ENCODE measurements at regions not wholly inside any gene's neighbourhood (a gene's known extent, or its start where the extent isn't known, plus 50 kb on each side); places are given as distances from the start of the nearest gene placed in this dataset.

DNA sequence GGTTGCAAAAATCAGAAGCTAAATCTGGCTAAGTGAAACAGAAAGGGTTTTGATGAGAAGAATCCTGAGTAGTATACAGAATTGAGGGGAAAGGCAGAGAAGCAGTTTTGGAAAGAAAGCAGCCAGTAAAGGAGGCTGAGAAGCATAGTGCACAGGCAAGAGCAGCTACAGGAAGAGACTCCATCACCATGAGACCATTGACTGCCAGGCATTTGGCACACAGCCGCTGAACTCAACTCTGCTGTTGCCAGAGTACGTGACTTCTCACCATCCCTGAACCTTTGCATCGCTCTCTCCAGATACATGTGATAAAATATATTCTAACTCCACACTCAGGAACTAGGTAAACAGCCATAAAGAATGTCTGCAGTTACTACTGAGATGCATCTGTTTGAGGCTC lies 128.3 kb upstream of the C1orf21 start:
- Histone ChIP-seq H3K9me3 (ENCODE audit: insufficient read depth in 2 of 2, low read depth in 1 of 2, low read length in 1 of 2) (no peaks in the 10 kb centered on the region), H2BK20ac (ENCODE audit: low read length) (no peak overlapping the region), H3K4me2 (ENCODE audit: insufficient read depth in 1 of 2, low read depth in 2 of 2, low read length in 2 of 2) (no peak overlapping the region), H3K27ac (ENCODE audit: low read depth, low read length) (no peak overlapping the region), H3K79me1 (ENCODE audit: low read depth, low read length) (no peaks in the 10 kb centered on the region; the same call in 1 of the 2 replicates), H2BK5ac (ENCODE audit: low read depth, low read length) (no peak overlapping the region), H3K36me3 (ENCODE audit: control insufficient read depth in 2 of 4, insufficient read depth in 4 of 4, low read length in 3 of 4) (no peaks in the 10 kb centered on the region), H3K79me2 (ENCODE audit: control insufficient read depth in 1 of 2, insufficient read depth in 2 of 2, low read length in 2 of 2) (no peaks in the 10 kb centered on the region), H4K8ac (ENCODE audit: extremely low read depth, insufficient read depth, low read length) (no peak overlapping the region), H2BK12ac (ENCODE audit: low read depth, low read length) (no peak overlapping the region), H4K5ac (ENCODE audit: insufficient read length, low read depth, low read length) (no peak overlapping the region), H3K23ac (ENCODE audit: insufficient read length) (no peak overlapping the region), H2AK5ac (ENCODE audit: low read depth, low read length) (no peak overlapping the region), H2AFZ (ENCODE audit: low read length) (no peak overlapping the region), H3K9ac (replicated peaks in 1 of 4; ENCODE audit: extremely low read depth in 1 of 4, low read depth in 3 of 4, low read length in 3 of 4) (no peak overlapping the region), H3K27me3 (replicated peaks in 1 of 4; ENCODE audit: control insufficient read depth in 3 of 4, extremely low read depth in 1 of 4, insufficient read depth in 3 of 4, low read length in 3 of 4) (no peaks in the 10 kb centered on the region; a peak in 1 of 7 replicates), H3K56ac (replicated peaks; ENCODE audit: insufficient read length, low read depth, low read length) (no peak overlapping the region), H3K18ac (ENCODE audit: extremely low read depth, low read length) (no peak overlapping the region), H4K20me1 (replicated peaks in 1 of 2; ENCODE audit: control insufficient read depth in 1 of 2, insufficient read depth in 2 of 2, low read length in 2 of 2) (no peaks in the 10 kb centered on the region), H3K23me2 (ENCODE audit: low read depth, low read length) (no peaks in the 10 kb centered on the region), H3K14ac (ENCODE audit: insufficient read length) (no peak overlapping the region), H3K4me3 (ENCODE audit: extremely low read depth in 1 of 4, insufficient read depth in 2 of 4, low read depth in 3 of 4, low read length in 4 of 4) (no peak overlapping the region), H3K4ac (replicated peaks; ENCODE audit: insufficient read length, low read depth, low read length) (no peak overlapping the region), H2BK15ac (ENCODE audit: low read length) (no peak overlapping the region), H2BK120ac (replicated peaks; ENCODE audit: low read depth, low read length) (no peak overlapping the region), H4K91ac (replicated peaks; ENCODE audit: insufficient read length, low read length) (no peak overlapping the region), H3K4me1 (replicated peaks in 1 of 4; ENCODE audit: control insufficient read depth in 3 of 4, insufficient read depth in 4 of 4, low read length in 3 of 4) (no peaks in the 10 kb centered on the region)
- WGBS, 2 experiments (ENCODE audit: extremely low coverage in 1 of 2, insufficient coverage in 1 of 2, insufficient read length in 1 of 2, insufficient replicate concordance in 2 of 2, low coverage in 1 of 2, low lambda C conversion rate in 2 of 2, missing lambda C conversion rate in 1 of 2): 96% methylated on average over 3 of the region's 3 CpGs; no CpG with 5 or more reads in 1 of the 2 experiments
- no peak for DNase-seq (ENCODE audit: low read depth in 1 of 2, low spot score in 2 of 2)
- no peak for FAIRE-seq
- ChIA-PET CTCF (ENCODE audit: partially characterized antibody) (no interaction called here), POLR2A (ENCODE audit: partially characterized antibody) (no interaction called here)
- TF ChIP-seq SP2 (IDR thresholded peaks at IDR 0.05; ENCODE audit: low read length) (no peak), BACH1 (IDR thresholded peaks at IDR 0.05; ENCODE audit: low read length) (no peak), CREB1 (IDR thresholded peaks at IDR 0.05) (no peak), SIN3A (conservative IDR thresholded peaks at IDR 0.05 in 1 of 2, IDR thresholded peaks at IDR 0.05 in 1 of 2; ENCODE audit: low read depth in 1 of 2, low read length in 2 of 2) (no peak), KDM5A (IDR thresholded peaks at IDR 0.05; ENCODE audit: low read length) (no peak), KDM1A (IDR thresholded peaks at IDR 0.05; ENCODE audit: borderline replicate concordance, low read length) (no peak), RNF2 (IDR thresholded peaks at IDR 0.05; ENCODE audit: borderline replicate concordance, low read depth, low read length, missing control alignments, poor library complexity, severe bottlenecking) (no peak), HDAC6 (IDR thresholded peaks at IDR 0.05; ENCODE audit: low read depth, low read length) (no peak), POLR2A (IDR thresholded peaks at IDR 0.05; ENCODE audit: control extremely low read depth in 1 of 2, low read depth in 2 of 2, low read length in 2 of 2) (no peak), CTBP2 (IDR thresholded peaks at IDR 0.05; ENCODE audit: borderline replicate concordance, insufficient read depth, insufficient read length, low read length) (no peak), RAD21 (IDR thresholded peaks at IDR 0.05 in 1 of 2, conservative IDR thresholded peaks at IDR 0.05 in 1 of 2; ENCODE audit: low read depth in 2 of 2, low read length in 2 of 2) (no peak), TEAD4 (IDR thresholded peaks at IDR 0.05; ENCODE audit: low read depth, low read length) (no peak), GTF2F1 (IDR thresholded peaks at IDR 0.05; ENCODE audit: borderline replicate concordance, low read depth, low read length) (no peak), CBX5 (IDR thresholded peaks at IDR 0.05; ENCODE audit: low read depth, low read length) (no peak), NANOG (IDR thresholded peaks at IDR 0.05; ENCODE audit: insufficient read depth, low read depth, low read length, poor library complexity, severe bottlenecking) (no peak)
